NCI-H774 (cell line): ENCODE measurements at regions not wholly inside any gene's neighbourhood (a gene's known extent, or its start where the extent isn't known, plus 50 kb on each side); places are given as distances from the start of the nearest gene placed in this dataset.

Experiments used
- DNase-seq: peaks from one replicate; lab custom pipeline; 2025; lab: John Stamatoyannopoulos, UW

DNA sequence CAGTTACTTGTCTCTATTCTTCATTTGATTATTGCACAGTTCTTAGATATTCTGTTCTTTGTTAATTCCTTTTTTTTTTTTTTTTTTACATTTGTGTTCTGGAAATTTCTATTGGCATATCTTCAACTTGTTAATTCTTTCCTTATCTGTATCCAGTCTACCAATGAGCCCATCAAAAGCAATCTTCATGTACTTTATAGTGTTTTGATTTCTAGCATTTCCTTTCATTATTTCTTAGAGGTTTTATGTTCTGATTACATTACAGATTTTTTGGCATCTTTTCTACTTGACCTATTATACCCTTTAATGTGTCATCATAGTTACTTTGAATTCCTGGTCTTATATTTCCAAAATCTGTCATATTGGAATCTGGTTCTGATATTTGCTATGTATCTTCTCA lies 2194.8 kb downstream of the PCDH9 start:
- DNase-seq: no peak

DNA sequence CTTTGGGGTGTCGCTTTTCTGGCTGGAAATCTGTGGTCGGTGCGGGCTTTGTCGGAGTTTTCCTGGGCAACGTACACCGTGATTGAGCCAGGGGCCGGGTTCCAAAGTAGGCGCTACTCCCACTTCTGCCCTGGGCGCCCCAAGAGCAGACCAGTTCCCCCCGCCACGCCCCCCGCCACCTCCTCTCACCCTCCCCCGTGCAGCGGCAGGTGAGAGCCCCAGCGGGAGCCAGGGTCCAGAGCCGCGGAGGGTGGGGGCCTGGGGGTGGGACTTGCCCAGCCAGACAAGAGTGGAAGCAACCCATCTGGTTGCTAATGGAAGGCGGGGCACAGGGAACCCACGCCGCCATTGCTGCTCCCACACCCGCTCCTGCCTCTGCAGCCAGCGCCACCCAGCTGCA lies 2195.9 kb downstream of the PCDH9 start:
- DNase-seq: no peak

DNA sequence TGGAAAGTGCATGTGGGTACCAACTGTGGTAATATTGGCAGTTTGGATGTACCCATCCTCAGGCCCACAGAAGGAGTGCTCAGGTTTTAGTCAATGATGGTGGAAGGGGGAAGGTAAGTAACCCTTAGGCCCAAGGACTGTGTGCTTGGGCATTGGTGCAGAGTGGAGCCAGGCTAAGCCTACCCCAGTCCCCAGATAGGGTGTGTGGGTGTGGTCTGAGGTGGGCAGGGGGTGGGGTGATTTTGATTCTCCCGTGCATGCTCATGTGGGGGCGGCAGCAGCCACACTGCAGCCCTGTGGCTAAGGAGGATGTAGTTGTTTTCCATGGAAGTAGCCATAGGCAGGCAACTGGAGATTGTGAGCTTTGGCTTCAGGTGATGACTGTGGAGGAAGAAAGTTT lies 2197.3 kb downstream of the PCDH9 start:
- DNase-seq: no peak

DNA sequence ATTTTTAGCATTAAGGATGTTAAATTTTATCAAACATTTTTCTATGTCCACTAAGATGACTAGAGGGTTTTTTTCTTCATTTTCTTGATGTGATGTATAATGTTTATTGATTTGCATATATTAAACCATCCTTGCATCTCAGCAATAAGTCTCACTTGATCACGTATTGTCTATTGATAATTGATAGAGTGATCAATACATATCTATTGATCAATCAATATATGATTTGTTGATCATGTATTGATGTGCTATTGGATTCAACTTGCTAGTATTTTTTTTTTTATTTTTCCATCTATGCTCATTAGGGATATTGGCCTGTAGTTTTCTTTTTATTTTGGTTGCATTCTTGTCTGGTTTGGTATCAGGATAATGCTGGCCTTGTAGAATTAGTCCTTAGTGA lies 2202.0 kb downstream of the PCDH9 start:
- DNase-seq: no peak

DNA sequence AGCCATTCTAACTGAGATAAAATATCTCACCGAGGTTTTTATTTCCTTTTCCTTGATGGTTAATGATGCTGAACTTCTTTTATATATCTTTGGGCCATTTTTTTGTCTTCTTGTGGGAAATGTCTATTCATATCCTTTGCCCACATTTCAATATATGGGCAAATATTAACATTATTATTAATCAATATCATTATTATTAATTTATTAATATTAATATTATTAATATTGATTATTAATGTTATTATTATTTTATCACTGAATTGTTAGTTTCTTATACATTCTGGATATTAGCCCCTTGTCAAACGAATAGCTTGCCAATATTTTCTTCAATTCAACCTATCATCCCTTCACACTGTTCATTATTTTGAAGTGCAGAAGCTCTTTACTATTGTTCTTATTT lies 2203.6 kb downstream of the PCDH9 start:
- DNase-seq: no peak

DNA sequence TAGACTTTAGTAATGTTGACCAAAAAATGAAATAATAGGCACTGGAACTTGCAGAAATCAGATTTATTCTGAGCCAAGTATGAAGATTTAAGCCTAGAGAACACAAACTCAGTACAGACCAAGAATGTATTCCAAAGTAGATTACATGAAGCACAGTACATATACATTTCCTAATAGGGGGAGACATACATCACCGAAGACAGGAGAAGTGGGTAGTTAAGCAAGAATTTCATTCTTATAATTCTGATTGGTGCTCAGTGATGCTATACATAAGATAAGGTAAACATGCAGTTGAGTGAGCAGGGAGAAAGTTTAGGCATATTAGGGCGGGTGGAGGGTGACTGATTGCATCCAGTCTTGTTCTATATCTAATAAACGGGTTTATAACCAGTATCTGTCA lies 2218.8 kb downstream of the PCDH9 start:
- no peak for DNase-seq

DNA sequence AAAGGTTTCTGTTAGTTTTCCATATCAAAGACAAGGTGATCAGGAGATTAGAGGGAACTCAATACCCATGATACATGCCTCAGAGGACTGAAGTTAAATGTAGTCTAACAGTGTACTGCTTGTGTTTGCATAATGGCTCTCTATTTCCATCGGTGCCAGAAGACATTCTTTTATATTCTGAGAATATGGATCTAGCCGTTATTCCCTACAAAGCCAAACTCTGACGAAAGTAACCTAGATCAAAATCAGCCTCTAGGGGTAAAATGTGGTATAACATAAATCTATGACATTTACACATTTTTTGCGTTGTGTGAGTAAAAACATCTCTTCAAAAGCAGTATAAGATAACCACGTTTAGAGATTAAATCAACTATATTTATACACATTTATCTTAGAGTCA lies 2232.7 kb downstream of the PCDH9 start:
- no peak for DNase-seq

DNA sequence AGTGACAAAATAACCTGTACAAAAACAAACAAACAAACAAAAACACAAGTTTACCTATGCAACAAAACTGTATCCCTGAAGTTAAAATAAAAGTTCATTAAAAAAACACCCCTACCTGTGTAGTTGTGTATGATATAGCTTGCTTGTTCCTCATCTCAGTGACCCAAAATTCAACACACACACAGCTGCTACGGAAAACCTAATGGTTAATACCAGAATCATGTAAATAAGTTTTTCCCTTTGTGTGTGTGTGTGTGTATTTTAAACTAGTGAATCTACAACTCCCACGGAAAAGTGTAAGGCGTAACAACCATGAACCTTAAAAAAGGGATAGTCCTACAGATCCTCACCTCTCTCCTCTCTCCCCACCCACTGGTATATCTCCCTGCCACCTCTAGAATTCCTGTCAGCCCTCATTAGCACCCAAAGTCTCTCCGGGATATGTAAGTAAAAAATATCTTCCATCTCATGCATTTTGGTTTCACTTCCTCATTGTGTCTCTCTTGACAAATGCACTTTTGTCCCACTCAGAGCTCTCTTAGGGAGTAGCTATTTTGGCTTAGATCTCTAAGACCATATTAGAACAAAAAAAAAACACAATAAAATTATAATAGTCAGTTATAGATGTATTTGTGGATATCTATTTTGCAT lies 2236.5 kb downstream of the PCDH9 start:
- DNase-seq: no peak

DNA sequence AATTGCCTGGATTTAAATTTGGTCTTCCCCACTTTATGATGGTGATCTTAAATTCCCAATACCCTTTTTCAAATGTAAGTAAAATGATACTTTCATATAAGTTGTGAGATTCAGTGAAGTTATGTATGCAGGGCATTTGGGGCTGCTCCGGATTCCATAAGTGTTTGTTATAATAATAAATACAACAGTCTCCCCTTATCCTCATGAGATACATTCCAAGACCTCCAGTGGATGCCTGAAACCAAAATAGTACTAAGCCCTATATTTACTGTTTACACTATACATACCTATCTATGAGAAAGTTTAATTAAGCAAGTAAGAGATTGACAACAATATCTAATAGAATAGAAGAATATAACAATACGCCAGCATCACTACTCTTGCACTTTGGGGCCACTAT lies 2237.8 kb downstream of the PCDH9 start:
- DNase-seq: no peak

DNA sequence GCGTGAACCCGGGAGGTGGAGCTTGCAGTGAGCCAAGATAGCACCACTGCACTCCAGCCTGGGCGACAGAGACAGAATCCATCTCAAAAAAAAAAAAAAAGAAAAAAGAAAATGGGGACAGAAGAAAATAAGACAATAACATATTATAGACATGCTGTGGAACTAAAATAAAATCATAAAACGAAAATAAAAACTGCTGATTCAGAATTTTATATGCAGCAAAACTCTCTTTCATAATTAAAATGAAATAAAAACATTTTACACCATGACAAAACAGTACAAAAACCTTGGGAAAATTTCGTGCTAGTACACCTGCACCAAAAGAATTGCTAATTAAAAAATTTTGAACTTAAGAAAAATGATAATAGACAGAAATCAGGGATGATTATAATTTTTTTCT lies 2245.1 kb downstream of the PCDH9 start:
- DNase-seq: no peak

DNA sequence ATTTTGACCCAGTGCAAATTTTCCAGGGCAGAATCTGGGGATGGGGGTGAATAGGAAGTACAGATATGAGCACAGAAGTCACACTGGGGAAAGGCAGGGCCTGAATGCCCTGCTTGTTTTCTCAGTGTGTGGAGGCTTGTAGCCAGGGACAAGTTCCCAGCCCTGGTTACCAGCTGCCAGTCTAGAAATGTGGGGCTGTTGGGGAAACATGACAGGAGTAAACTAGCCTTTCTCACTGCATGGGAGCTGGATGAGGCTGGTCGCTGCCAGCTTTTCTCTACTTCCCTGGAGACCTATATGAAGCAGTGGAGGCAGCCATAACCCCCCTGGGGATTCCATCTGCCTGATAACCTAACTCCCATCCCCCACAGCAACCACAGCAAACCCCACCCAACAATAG lies 2267.7 kb downstream of the PCDH9 start:
- no peak for DNase-seq

DNA sequence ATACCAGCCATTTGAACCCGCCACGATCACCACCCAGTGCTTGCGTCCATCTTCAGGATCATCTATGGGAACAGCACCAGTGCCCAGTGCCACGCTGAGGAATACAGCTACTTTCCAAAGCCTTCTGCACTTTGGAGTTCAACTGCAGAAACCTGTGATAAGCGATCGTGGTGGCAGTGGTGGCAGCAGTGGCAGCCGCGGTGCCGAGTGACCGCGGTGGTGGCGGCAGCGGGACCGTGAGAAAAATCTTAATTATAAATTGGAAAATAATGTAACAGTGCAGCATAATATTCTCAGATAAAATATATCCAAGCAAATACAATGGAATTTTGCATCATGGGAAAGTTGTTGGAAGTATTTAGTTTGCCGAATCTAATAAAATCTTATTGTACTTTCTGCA lies 2270.9 kb downstream of the PCDH9 start:
- no peak for DNase-seq

DNA sequence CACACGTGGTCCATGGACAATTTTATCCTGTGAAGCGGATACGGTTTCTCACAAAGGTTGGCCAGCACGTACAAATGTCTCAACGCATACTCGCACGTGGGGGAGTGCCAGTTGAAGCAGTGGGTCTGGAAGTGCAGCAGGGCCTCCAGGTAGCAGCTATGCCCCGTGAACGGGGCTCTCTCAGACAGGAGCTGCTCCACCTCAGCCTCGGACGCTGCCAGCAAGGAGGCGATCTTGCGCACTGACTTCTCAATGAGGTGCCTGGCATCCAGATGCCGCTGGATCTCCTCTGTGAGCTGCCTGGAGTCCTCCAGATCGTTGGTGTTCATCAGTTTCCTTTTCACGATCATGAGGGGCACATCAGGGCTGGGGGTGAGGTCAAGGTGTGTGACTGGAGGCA lies 2272.0 kb downstream of the PCDH9 start:
- DNase-seq: no peak

DNA sequence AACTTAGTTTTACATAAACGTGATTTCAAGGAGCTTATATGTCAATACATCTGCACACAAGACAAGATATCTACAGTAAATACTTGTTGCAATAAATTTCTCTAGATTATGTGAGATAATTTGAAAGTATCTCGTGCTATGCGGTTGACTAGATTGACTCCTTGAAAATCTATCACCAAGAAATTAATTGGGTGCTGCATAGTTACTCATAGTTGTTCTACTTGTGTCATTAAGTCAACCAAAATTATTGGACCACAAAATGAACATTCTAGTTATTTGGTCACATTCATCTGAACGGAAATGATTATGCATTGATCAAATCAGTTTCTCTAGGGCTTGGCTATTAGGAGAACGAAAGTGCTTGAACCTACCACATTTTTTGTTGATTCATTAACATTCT lies 2291.5 kb downstream of the PCDH9 start:
- DNase-seq: no peak

DNA sequence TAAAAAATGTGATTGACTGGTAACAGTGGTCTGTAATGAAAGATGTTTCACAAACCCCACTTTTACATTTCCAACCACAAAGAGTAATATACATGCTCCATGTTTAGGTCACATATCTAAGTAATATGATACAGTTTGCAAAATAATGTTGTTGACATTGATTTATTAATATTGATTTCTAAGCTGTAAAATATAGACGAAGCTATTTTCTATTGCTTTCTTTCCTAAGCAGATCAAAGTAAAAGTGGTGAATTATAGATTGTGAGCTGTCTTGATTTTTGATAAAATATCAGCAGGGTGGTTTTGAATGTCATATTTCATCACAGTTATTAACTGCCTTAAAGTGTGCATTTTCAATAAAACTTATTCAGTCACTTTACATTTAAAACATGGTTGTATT lies 2292.8 kb downstream of the PCDH9 start:
- DNase-seq: no peak

DNA sequence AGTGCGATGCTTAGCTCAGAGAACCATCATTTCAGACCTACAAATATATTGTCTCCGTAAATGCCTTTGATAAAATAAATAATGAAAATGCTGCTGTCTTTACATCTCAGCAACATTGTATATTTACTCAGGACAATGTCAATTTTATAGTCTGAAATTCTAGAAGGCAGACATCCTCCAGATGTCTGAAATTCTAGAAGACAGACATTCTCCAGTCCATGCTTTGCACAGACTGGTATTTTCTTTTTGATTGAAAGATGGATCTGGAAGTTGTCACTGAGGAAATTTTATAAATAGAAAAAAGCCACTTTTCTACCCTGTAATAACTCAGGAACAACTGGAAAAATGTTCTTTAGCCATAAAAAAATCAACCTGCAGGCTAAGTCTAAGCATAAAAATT lies 2293.3 kb downstream of the PCDH9 start:
- DNase-seq: no peak

DNA sequence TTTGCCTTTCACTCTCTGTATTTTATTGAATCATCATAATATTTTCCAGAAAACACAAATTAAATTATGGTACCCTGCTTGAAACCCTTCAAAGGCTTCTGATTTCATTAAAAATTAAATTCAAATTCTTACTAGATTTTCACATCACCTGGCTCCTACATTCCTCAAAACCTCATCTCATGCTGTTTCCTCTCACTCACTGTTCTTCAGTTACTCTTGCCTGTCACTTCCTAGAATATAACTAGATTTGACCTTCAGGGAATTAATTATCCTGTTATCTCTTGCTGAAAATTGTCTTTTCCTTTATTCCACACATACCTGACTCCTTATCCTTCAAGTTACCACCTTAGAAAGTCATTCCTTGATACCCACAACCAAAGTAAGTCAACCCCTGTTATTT lies 2294.7 kb downstream of the PCDH9 start:
- DNase-seq: no peak

DNA sequence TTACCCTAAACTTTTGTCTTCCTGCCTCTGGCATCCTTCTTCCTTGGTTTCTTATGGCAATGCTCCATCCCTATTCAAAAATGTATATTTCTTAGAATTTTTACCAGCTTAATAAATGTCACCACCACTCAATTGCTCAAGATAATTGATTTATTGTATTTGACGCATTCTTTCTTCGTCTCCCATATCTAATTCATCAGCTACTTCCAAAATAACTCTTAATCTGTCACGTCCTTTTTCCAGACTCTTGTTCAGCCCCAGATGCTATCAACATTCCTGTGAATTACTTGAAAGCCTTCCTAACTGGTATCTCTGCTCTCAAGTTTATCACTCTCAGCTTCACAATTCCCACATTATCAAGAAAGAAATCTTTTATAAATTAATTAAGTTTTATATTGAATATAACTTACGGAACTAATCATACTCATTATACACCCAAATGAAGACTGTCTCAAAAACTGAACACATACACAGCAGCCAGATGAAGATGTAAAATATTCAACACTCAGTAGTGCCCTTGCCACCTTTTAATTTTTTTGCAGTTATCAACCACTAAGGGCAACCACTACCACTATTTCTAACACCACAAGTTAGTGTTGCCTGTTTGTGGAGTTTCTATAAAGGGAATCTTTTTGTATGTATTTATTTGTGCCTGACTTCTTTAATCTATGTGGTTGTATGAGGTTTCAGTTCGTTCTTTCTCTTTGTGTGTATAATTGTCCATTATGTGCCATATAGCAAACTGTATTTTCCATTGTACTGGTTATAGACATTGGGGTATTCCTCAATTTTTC lies 2295.4 kb downstream of the PCDH9 start:
- DNase-seq: no peak

DNA sequence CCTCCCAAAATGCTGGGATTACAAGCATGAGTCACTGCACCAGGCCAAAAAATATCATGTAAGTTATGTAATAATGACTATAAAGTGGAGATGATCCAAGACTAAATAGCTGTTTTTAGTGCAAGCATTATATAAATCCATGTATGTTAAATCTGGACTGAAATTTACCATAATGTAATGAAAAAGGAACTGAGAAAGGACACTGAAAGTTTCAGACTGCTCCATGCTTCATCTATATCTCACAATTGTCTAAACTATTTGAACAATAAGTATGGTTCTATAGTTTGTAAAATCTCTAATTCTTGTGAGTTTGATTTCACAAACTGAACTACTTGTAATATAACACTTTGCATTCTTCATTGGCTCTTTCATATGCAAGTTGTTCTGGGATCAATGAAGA lies 2299.5 kb downstream of the PCDH9 start:
- DNase-seq: no peak

DNA sequence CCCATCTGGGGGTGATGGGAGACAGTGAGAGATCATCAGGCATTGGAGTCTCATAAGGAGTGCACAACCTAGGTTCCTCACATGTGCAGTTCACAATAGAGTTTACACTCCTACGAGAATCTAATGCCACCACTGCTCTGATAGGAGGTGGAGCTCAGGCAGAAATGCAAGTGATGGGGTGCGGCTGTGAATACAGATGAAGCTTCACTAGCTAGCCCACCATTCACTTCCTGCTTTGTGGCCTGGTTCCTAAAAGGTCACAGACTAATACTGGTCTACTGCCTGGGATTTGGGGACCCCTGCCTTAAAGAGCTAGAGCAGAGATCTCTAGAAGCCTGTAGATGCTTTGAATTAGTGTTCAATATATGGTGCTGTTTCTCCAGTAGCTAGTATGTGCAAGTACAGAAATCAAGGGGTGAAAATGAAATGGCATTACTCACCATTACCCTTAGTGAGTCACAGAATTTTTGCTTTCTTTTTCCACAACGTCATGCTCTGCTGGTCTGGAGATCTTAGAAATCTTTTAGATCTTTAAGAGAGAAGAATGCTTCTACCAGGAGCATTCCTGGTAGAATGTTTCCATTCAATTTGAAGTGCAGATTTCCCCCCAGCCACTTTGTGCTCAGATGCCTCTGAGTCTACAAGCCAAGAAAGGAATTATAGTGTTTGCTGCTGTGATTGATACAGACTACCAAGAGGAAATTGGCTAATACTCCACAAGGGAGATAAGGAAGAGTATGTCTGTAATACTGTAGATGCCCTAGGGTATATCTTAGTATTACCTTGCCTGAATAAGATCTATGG lies 2301.2 kb downstream of the PCDH9 start:
- no peak for DNase-seq

DNA sequence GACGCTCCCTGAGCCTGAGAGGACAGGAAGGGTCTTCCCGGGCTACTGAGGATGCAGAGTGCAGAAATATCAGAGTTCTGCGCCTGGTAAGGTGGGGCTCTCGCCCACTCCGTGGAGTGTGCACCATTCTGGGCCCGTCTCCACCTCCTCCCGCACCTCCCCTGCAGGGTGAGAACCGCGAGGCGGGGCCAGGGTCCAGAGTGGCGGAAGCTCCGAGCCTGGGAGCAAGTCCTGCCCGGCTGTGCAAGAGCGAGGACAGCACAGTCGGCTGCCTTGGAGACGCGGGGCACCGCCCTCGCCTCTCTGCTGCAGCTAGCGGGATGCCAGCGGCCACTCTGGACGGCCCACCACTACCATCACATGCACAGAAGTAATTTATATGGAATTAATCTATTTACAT lies 2304.4 kb downstream of the PCDH9 start:
- DNase-seq: no peak

DNA sequence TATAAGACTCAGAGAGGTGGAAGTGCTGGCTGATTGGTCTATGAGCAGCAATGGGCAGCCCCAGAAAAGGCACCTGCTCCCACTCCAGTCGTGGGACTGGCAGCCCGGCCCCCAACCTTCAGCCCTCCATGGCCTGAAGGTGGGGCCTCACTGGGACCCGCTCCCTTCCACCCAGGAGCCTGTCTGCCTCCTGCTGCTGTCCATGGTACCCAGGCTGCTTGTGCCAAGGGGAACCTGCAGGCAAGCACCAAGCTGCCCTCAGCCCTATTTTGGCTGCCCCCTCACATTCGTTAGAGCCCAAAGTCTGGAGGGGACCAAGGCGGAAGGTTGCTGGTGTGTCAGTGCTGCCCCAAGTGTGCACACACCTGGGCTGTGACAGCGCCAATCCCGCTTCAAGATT lies 2304.9 kb downstream of the PCDH9 start:
- no peak for DNase-seq

DNA sequence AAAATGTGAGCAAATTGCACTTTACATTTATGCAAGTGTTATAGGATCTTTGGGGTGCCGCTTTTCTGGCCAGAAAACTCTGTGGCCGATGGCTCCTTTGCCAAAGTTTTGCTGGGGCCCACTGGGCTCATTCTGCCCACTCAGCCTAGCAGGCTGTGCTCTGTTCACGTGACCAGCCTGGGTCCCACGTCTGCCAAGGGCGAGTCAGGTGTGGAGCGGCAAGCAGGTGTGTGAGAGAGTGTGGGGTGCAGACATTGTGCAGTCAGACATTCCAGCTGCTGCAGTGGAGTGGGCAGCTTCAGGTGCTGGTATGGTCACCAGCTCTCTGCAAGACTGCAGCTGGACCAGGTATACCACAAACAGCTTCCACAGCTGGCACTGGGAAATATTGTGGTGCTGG lies 2305.7 kb downstream of the PCDH9 start:
- DNase-seq: no peak
